Skin epidermis (tissue), 12 donors: ENCODE measurements at regions not wholly inside any gene's neighbourhood (a gene's known extent, or its start where the extent isn't known, plus 50 kb on each side); places are given as distances from the start of the nearest gene placed in this dataset.

Experiments
- H3K27ac ChIP-seq, 21 experiments: fragments of 200-600 bp; sonication (generic) in 11 of 21; one replicate each; pipeline ENCODE4 v1.5.0; 2020; ENCODE audit warnings: mild to moderate bottlenecking in 3 of 21, inconsistent platforms in 2 of 21, moderate library complexity in 2 of 21
- H3K4me3 ChIP-seq, 7 experiments: fragments of 200-600 bp; sonication (generic) in 2 of 7; one replicate each; pipeline ENCODE4 v1.5.0; 2020; ENCODE audit warnings: inconsistent platforms in 2 of 7, mild to moderate bottlenecking in 2 of 7, moderate library complexity in 1 of 7

DNA sequence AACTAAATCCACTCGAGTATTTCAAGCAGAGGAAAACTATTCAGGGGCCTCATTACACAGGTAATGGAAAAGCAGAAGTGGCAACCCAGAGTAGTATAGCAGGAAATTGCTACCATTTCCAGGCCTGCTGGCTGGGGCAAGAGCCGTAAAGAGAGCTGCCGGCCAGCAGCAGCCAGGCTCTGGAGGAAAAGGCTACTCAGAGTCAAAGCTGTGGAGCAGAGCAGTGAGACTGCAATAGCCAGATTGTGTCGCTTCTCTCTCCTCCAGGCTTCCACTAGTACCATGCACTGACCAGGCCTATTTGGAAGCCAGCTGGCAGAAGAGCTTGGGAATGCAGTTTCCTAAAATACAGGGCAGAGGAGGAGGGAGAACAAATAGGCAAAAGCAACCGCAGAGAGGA, 155.5 kb downstream of the OMA1 start:
- no peak overlapping the region for H3K4me3 ChIP-seq
- H3K27ac ChIP-seq: no peak overlapping the region

DNA sequence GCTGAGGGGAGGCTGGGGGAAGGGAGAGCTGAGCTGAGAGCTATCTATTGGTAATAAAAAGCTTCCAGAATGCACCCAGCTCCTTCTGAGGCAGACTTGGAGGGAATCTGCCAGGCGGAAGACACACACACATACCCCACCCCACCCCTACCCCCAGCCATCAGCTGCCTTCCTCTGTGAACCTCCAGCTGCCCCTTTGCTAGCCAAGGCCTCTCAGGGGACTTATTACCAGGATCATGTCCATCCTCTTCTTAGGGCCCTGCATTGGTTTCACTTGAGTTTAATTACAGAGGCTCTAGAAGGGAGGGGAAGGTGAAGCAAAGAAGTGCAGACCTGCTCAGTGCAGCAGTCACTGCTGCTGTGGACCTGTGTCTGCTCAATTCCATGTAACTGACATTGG, 156.4 kb downstream of the OMA1 start:
- H3K4me3 ChIP-seq: no peak overlapping the region
- no peak overlapping the region for H3K27ac ChIP-seq

GRCh38 chr1:58380345-58380744, 166.2 kb downstream of the OMA1 start:
- Histone ChIP-seq H3K27ac (no peak overlapping the region), H3K4me3 (no peak overlapping the region)

DNA sequence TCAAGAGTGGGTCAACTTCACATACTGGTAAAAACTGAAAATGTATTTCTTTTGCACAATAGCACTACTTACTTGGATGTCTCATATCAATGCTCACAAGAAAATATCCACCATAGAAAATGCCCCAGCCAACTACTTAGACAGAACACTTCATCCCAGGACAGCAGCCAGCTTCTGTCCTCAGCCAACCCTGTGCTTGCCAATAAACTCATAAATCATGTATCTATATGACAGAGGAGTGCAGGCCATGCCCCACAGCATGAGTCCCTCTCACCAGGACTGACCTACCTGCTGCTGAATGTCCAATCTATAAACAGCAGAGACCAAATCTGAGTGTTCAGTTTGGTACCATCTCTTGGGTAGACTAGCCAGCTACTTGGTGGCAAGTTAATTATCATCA, 179.3 kb downstream of the OMA1 start:
- H3K4me3 ChIP-seq: no peak overlapping the region
- no peak overlapping the region for H3K27ac ChIP-seq

GRCh38 chr1:58365328-58365727, 181.2 kb downstream of the OMA1 start:
- Histone ChIP-seq H3K27ac (no peak overlapping the region), H3K4me3 (no peak overlapping the region)

GRCh38 chr1:58363585-58363984, 182.9 kb downstream of the OMA1 start:
- Histone ChIP-seq H3K27ac (no peak overlapping the region), H3K4me3 (no peak overlapping the region)

DNA sequence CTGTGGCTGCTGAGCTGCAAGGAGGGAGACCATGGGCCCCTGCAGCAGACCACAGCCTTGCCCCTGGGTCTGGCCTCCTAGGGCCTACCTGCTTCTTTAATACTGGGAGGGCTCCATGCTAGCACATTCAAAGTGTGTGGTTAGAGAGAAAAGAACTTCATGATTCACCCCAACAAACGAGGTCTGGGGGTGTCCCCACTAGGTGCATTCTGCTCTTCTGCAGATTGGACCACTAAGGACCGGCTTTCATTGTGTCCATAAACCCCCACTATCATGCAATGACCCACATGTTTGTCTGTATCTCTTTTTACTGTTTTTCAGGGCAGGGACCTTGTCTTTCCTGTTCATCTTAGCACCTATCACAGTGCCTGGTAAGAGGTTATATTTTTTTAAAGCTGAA, 185.4 kb downstream of the OMA1 start:
- no peak overlapping the region for H3K4me3 ChIP-seq
- H3K27ac ChIP-seq: no peak overlapping the region

DNA sequence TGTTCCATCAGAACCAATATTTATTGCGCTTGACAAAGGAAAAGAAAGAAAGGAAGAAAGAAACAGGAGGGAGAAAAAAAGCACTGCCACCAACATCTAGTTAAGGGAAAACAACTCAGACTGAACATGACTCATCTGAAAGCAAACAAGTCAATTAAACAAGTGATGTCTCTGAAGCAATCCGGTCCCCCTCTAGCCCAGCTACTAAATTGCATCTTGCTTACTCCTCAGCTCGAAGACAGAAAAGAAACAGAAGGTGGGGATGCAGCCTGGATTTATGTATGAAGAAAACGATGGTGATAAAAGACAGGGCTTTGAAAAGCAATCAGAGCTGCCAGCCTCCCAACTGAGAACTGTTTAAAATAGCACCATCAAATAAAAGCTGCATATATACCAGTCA, 188.2 kb downstream of the OMA1 start:
- no peak overlapping the region for H3K27ac ChIP-seq
- no peak overlapping the region for H3K4me3 ChIP-seq

DNA sequence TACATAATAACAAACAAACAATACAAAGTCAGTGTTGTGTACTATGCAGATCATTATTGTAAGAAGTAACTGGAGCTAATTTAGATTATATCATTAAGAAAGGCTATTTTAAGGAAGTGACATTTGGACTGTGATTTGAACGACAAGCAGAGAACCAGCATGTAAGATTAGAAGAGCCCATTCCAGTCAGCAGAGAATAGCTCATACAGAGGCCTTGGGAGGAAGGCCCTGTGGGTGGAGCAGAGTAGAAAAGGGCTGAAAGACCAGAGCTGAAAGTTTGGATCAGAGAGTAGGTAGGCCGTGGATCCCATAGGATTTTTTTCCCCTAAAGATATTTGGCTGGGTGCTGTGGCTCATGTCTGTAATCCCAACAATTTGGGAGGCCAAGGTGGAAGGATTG, 190.1 kb downstream of the OMA1 start:
- Histone ChIP-seq H3K27ac (no peak overlapping the region), H3K4me3 (no peak overlapping the region)

DNA sequence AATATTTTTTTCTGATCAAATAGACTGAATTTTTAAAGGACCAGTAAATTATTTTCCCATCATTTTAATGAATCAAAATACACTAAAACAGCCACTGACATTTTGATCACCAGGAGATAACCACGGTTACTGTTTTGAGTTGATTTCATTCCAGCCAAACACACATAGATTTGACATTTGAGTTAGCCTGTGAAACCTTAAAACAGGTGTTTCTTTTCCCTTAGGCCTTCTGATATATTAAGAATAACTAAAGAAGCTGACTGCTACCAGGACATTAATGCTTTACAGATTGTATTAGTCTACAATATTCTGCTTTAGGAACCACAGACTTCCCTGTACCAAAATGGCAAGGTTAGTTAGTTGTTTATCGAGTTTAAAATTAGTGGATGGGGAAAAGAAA, 193.4 kb downstream of the OMA1 start:
- no peak overlapping the region for H3K4me3 ChIP-seq
- H3K27ac ChIP-seq: no peak overlapping the region

- Histone ChIP-seq H3K4me3 (no peak overlapping the region), H3K27ac (no peak overlapping the region)
Observed at GRCh38 chr1:58352476-58353092, 193.9 kb downstream of the OMA1 start.

- Histone ChIP-seq H3K4me3 (no peak overlapping the region), H3K27ac (no peak overlapping the region)
Observed at GRCh38 chr1:58346036-58346355, 200.5 kb downstream of the OMA1 start.

GRCh38 chr1:58345215-58346035, 201.1 kb downstream of the OMA1 start:
- no peak overlapping the region for H3K27ac ChIP-seq
- no peak overlapping the region for H3K4me3 ChIP-seq

- no peak overlapping the region for H3K27ac ChIP-seq
- H3K4me3 ChIP-seq: no peak overlapping the region
Observed at GRCh38 chr1:58340185-58340584, 206.3 kb downstream of the OMA1 start.

GRCh38 chr1:58338081-58338480, 208.4 kb downstream of the OMA1 start:
- H3K4me3 ChIP-seq: no peak overlapping the region
- no peak overlapping the region for H3K27ac ChIP-seq

DNA sequence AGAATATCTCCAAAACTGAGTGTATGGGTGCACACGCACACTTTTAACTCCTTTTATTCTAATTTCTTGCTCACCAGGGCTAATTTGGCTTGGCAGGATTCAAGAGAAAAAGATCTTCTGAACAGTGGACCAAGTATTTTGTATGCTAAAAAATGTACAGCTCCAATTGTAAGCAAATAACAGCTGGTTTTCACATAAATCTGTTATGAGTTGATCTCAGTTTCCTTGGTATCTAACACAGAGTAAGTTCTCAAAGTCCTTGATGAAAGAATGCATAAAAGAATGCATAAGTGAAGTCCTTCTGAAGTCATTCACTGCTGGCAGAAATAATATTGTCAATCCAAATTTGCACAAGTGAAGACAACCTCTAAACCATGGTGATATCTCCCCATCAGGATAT, 213.0 kb downstream of the OMA1 start:
- Histone ChIP-seq H3K4me3 (no peak overlapping the region), H3K27ac (no peak overlapping the region)

DNA sequence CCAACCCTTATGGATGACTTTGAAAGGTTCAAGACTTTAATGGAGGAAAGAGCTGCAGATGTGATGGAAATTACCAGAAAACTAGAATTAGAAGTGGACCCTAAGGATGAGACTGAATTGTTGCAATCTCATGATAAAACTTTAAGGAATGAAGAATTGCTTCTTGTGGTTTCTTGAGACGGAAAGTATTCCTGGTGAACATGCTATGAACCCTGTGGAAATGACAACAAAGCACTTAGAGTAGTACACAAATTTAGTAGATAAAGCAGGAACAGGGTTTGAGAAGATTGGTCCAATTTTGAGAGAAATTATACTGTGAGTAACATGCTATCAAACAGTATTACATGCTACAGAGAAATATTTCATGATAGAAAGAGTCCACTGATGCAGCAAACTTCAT, 215.4 kb downstream of the OMA1 start:
- Histone ChIP-seq H3K27ac (no peak overlapping the region), H3K4me3 (no peak overlapping the region)

- Histone ChIP-seq H3K4me3 (no peak overlapping the region), H3K27ac (no peak overlapping the region)
Observed at GRCh38 chr1:58325866-58326265, 220.7 kb downstream of the OMA1 start.

DNA sequence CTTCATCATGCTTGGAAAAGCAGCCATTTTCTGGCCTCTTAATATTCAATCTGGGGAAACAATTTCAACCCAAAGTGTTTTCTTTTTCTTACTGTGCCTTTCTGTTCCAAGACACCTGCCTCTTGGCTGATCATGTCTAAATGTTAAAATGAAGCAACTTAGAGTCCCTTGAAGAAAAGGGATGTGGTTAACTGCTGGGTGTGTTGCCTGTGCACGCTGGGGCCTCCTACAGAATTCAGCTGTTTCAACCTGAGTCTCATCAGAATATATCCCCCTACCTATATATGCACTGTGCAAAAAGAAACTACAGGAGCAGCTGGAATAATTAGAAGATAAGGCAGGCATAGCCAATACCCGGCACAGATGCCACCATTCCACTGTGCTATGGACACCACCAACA, 222.0 kb downstream of the OMA1 start:
- H3K27ac ChIP-seq: no peak overlapping the region
- no peak overlapping the region for H3K4me3 ChIP-seq

- Histone ChIP-seq H3K27ac (no peak overlapping the region), H3K4me3 (no peak overlapping the region)
Observed at GRCh38 chr1:58318157-58319005, 228.1 kb downstream of the OMA1 start.

- no peak overlapping the region for H3K27ac ChIP-seq
- no peak overlapping the region for H3K4me3 ChIP-seq
Observed at GRCh38 chr1:58317694-58318093, 228.8 kb downstream of the OMA1 start.
